Activated B cell treated with CpG ODN at 0.5 μM for 24 hours (primary cell): ENCODE measurements at regions not wholly inside any gene's neighbourhood (a gene's known extent, or its start where the extent isn't known, plus 50 kb on each side); places are given as distances from the start of the nearest gene placed in this dataset.
A peak's percentile ranks its signal among the peaks of the same experiment; 100 is the strongest.

Source experiments
- ATAC-seq: fragments of 200-7000 bp; cut with Tn5 transposase; one replicate; pipeline ENCODE4 v1.10.0; 2021; ENCODE audit warnings: low read depth, mild to moderate bottlenecking, moderate library complexity
- CTCF ChIA-PET: fragments of 350-600 bp; sonication (Branson Sonifier 250); formaldehyde crosslinking; loops from one replicate; lab custom pipeline; 2021; ENCODE audit warnings: antibody characterized with exemption; lab: Charles Lee
- POLR2A ChIA-PET: fragments of 350-600 bp; sonication (Branson Sonifier 250); formaldehyde crosslinking; loops from one replicate; lab custom pipeline; 2021; ENCODE audit warnings: antibody characterized with exemption; lab: Charles Lee
- DNase-seq: peaks from one replicate; pipeline ENCODE4 v3.0.0; 2022
- H3K27ac Mint-ChIP-seq: one replicate; pipeline ENCODE4 v1.8.0; 2020; ENCODE audit warnings: mixed read lengths
- H3K27me3 Mint-ChIP-seq: one replicate; pipeline ENCODE4 v1.8.0; 2021; ENCODE audit warnings: mixed read lengths
- H3K36me3 Mint-ChIP-seq: one replicate; pipeline ENCODE4 v1.8.0; 2021; ENCODE audit warnings: low read depth, mixed read lengths
- H3K4me1 Mint-ChIP-seq: one replicate; pipeline ENCODE4 v1.8.0; 2021; ENCODE audit warnings: mixed read lengths
- H3K4me3 Mint-ChIP-seq: one replicate; pipeline ENCODE4 v1.8.0; 2020; ENCODE audit warnings: mild to moderate bottlenecking, mixed read lengths
- H3K9me3 Mint-ChIP-seq: one replicate; pipeline ENCODE4 v1.8.0; 2020; ENCODE audit warnings: mixed read lengths
- CTCF ChIP-seq: fragments of 200-600 bp; IDR thresholded peaks from one replicate; pipeline ENCODE4 v1.8.0; 2022; ENCODE audit warnings: antibody characterized with exemption, mild to moderate bottlenecking
- intact Hi-C: fragments of 100-400 bp; cut with micrococcal nuclease; formaldehyde crosslinking; loops from one replicate; pipeline ENCODE4 v1.15.1; 2024

- ChIA-PET CTCF (no interaction called here), POLR2A (no interaction called here)
- intact Hi-C loops: no loop called here
- ATAC-seq: no peak
- Mint-ChIP-seq H3K36me3 (no peaks in the 10 kb centered on the region), H3K27ac (no peak overlapping the region), H3K4me1 (no peaks in the 10 kb centered on the region), H3K27me3 (no peaks in the 10 kb centered on the region), H3K4me3 (no peak overlapping the region), H3K9me3 (peaks cover 3% of the 10 kb centered on the region)
- no peak for TF ChIP-seq CTCF
- DNase-seq: no peak
These were observed 114.8 kb upstream of the RGPD4 start for GRCh38 chr2:107711941-107712340.

GRCh38 chr2:107712857-107713256 lies 113.8 kb upstream of the RGPD4 start:
- DNase-seq (no peak), ATAC-seq (no peak)
- Mint-ChIP-seq H3K9me3 (peaks cover 3% of the 10 kb centered on the region), H3K4me3 (peak overlapping the region; percentile 39), H3K4me1 (no peaks in the 10 kb centered on the region), H3K27ac (no peak overlapping the region), H3K36me3 (no peaks in the 10 kb centered on the region), H3K27me3 (no peaks in the 10 kb centered on the region)
- TF ChIP-seq CTCF: no peak
- intact Hi-C loops: no loop called here
- CTCF ChIA-PET: no interaction called here
- POLR2A ChIA-PET: no interaction called here

- DNase-seq (no peak), ATAC-seq (no peak)
- Mint-ChIP-seq H3K36me3 (no peaks in the 10 kb centered on the region), H3K4me1 (no peaks in the 10 kb centered on the region), H3K4me3 (no peak overlapping the region), H3K27me3 (no peaks in the 10 kb centered on the region), H3K9me3 (no peaks in the 10 kb centered on the region), H3K27ac (no peak overlapping the region)
- ChIA-PET POLR2A (no interaction called here), CTCF (no interaction called here)
- intact Hi-C loops: no loop called here
- TF ChIP-seq CTCF: no peak
These were observed 109.0 kb upstream of the RGPD4 start for GRCh38 chr2:107717661-107718060.

- intact Hi-C loops: no loop called here
- Mint-ChIP-seq H3K27me3 (no peaks in the 10 kb centered on the region), H3K4me3 (no peak overlapping the region), H3K9me3 (no peaks in the 10 kb centered on the region), H3K36me3 (no peaks in the 10 kb centered on the region), H3K4me1 (no peaks in the 10 kb centered on the region), H3K27ac (no peak overlapping the region)
- DNase-seq (no peak), ATAC-seq (no peak)
- ChIA-PET CTCF (no interaction called here), POLR2A (no interaction called here)
- TF ChIP-seq CTCF: no peak
These were observed 107.6 kb upstream of the RGPD4 start for GRCh38 chr2:107719141-107719540.

GRCh38 chr2:107719836-107720235 lies 106.9 kb upstream of the RGPD4 start:
- TF ChIP-seq CTCF: no peak
- Mint-ChIP-seq H3K9me3 (no peaks in the 10 kb centered on the region), H3K4me1 (no peaks in the 10 kb centered on the region), H3K4me3 (no peak overlapping the region), H3K36me3 (no peaks in the 10 kb centered on the region), H3K27ac (no peak overlapping the region), H3K27me3 (no peaks in the 10 kb centered on the region)
- intact Hi-C loops: no loop called here
- ChIA-PET POLR2A (no interaction called here), CTCF (no interaction called here)
- ATAC-seq: no peak
- no peak for DNase-seq
